DMS79 (cell line): ENCODE measurements at regions not wholly inside any gene's neighbourhood (a gene's known extent, or its start where the extent isn't known, plus 50 kb on each side); places are given as distances from the start of the nearest gene placed in this dataset.
A peak's percentile ranks its signal among the peaks of the same experiment; 100 is the strongest.
"Not testable (repeated sequence)": the region's sequence is repeated elsewhere in the genome, so short reads cannot be mapped to it uniquely, and the experiment has no call there.

Source experiments
- DNase-seq: peaks from one replicate; lab custom pipeline; 2025; lab: John Stamatoyannopoulos, UW

- not testable (repeated sequence) for DNase-seq
Measured at GRCh38 chr3:48101301-48101650, 85.1 kb upstream of the MAP4 start.

GRCh38 chr3:48092270-48092669 is 76.1 kb upstream of the MAP4 start:
- DNase-seq = no peak

GRCh38 chr3:48090166-48090939 is 74.1 kb upstream of the MAP4 start:
- DNase-seq = no peak

- peak; percentile 72 for DNase-seq
Measured at GRCh38 chr3:48088749-48089466, 72.7 kb upstream of the MAP4 start.

GRCh38 chr3:48088056-48088748 is 72.0 kb upstream of the MAP4 start:
- DNase-seq = no peak

GRCh38 chr3:48086705-48087104 is 70.5 kb upstream of the MAP4 start:
- DNase-seq = no peak

- no peak for DNase-seq
Measured at GRCh38 chr3:48084929-48085328, 68.7 kb upstream of the MAP4 start.

GRCh38 chr3:48084170-48084569 is 68.0 kb upstream of the MAP4 start:
- no peak for DNase-seq

GRCh38 chr3:48082580-48083184 is 66.5 kb upstream of the MAP4 start:
- DNase-seq = no peak

GRCh38 chr3:48077815-48078214 is 61.6 kb upstream of the MAP4 start:
- DNase-seq = no peak

- DNase-seq = no peak
Measured at GRCh38 chr3:48070030-48070429, 53.8 kb upstream of the MAP4 start.

GRCh38 chr3:48069339-48069738 is 53.1 kb upstream of the MAP4 start:
- DNase-seq = no peak

- DNase-seq = no peak
Measured at GRCh38 chr3:48068886-48069285, 52.7 kb upstream of the MAP4 start.

- DNase-seq = not testable (repeated sequence)
Measured at GRCh38 chr3:48068320-48068719, 52.1 kb upstream of the MAP4 start.

GRCh38 chr3:48067271-48067670 is 51.1 kb upstream of the MAP4 start:
- DNase-seq = no peak
